ENCODE measurements at regions not wholly inside any gene's neighbourhood (a gene's known extent, or its start where the extent isn't known, plus 50 kb on each side); places are given as distances from the start of the nearest gene placed in this dataset.

DNA sequence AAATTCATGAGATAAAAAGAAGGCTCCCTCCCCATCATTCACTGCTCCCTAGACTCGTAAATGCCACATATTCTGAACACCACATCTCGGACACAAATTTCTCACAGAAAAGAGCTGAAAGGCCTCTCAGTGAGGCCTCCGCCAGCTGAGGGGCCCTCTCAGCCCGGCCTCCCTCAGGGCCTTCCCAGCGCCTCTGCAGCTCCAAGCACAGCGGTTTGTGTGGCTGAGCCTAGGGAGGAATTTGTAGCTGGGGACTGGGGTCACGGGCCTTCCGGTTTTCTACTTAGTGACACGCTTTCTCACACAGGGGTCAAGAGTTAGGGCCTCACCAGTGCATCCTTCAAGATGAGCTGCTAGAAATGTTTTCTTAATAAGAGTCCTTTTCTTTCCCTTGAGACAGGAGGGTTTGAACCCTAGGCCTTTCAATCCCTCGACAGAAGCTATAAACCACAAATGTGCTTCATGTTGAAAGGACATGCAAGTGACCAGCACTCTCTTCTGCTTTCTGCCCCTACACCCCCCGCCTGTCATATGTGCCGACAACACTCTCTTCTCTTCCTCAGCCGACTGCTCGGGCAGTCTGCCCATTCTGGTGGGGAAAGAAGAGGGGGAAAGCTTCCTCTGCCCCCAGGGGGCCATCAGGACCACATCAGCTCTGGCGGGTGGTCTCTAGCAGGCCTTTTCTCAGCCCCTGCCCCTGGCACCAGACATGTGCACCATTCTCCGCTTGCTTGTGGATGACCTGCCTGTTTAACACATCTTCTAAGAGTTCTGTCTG, 104.9 kb downstream of the CHIC2 start:
- H3K9me3 Mint-ChIP-seq (ENCODE audit: unreplicated experiment): no peaks in the 10 kb centered on the region
- H3K27me3 Mint-ChIP-seq (ENCODE audit: unreplicated experiment): no peaks in the 10 kb centered on the region
- no peak overlapping the region for H3K27ac Mint-ChIP-seq (ENCODE audit: unreplicated experiment)
- no peaks in the 10 kb centered on the region for H3K36me3 Mint-ChIP-seq (ENCODE audit: unreplicated experiment)
- TF ChIP-seq CTCF (IDR thresholded peaks at IDR 0.05; ENCODE audit: partially characterized antibody, unreplicated experiment): no peak
- no peak for DNase-seq
- H3K4me1 Mint-ChIP-seq (ENCODE audit: low read depth, unreplicated experiment): peaks cover 3% of the 10 kb centered on the region
- no peak overlapping the region for H3K4me3 Mint-ChIP-seq (ENCODE audit: unreplicated experiment)

GRCh38 chr4:53956454-53956853, 108.0 kb downstream of the CHIC2 start:
- Mint-ChIP-seq H3K9me3 (ENCODE audit: unreplicated experiment) (no peaks in the 10 kb centered on the region), H3K4me1 (ENCODE audit: low read depth, unreplicated experiment) (no peaks in the 10 kb centered on the region), H3K36me3 (ENCODE audit: unreplicated experiment) (no peaks in the 10 kb centered on the region), H3K27me3 (ENCODE audit: unreplicated experiment) (no peaks in the 10 kb centered on the region), H3K4me3 (ENCODE audit: unreplicated experiment) (no peak overlapping the region), H3K27ac (ENCODE audit: unreplicated experiment) (no peak overlapping the region)
- no peak for TF ChIP-seq CTCF (IDR thresholded peaks at IDR 0.05; ENCODE audit: partially characterized antibody, unreplicated experiment)
- no peak for DNase-seq

GRCh38 chr4:53956053-53956452, 108.4 kb downstream of the CHIC2 start:
- TF ChIP-seq CTCF (IDR thresholded peaks at IDR 0.05; ENCODE audit: partially characterized antibody, unreplicated experiment): no peak
- no peak for DNase-seq
- no peaks in the 10 kb centered on the region for H3K36me3 Mint-ChIP-seq (ENCODE audit: unreplicated experiment)
- no peaks in the 10 kb centered on the region for H3K4me1 Mint-ChIP-seq (ENCODE audit: low read depth, unreplicated experiment)
- no peak overlapping the region for H3K4me3 Mint-ChIP-seq (ENCODE audit: unreplicated experiment)
- H3K27ac Mint-ChIP-seq (ENCODE audit: unreplicated experiment): no peak overlapping the region
- H3K27me3 Mint-ChIP-seq (ENCODE audit: unreplicated experiment): no peaks in the 10 kb centered on the region
- no peaks in the 10 kb centered on the region for H3K9me3 Mint-ChIP-seq (ENCODE audit: unreplicated experiment)

GRCh38 chr4:53951414-53951813, 113.0 kb downstream of the CHIC2 start:
- no peak for DNase-seq
- Mint-ChIP-seq H3K4me3 (ENCODE audit: unreplicated experiment) (no peak overlapping the region), H3K4me1 (ENCODE audit: low read depth, unreplicated experiment) (no peaks in the 10 kb centered on the region), H3K36me3 (ENCODE audit: unreplicated experiment) (no peaks in the 10 kb centered on the region), H3K27ac (ENCODE audit: unreplicated experiment) (no peak overlapping the region), H3K27me3 (ENCODE audit: unreplicated experiment) (peaks cover 2% of the 10 kb centered on the region), H3K9me3 (ENCODE audit: unreplicated experiment) (no peaks in the 10 kb centered on the region)
- no peak for TF ChIP-seq CTCF (IDR thresholded peaks at IDR 0.05; ENCODE audit: partially characterized antibody, unreplicated experiment)

- DNase-seq: no peak
- TF ChIP-seq CTCF (IDR thresholded peaks at IDR 0.05; ENCODE audit: partially characterized antibody, unreplicated experiment): no peak
- Mint-ChIP-seq H3K9me3 (ENCODE audit: unreplicated experiment) (peaks cover 1% of the 10 kb centered on the region), H3K4me3 (ENCODE audit: unreplicated experiment) (no peak overlapping the region), H3K36me3 (ENCODE audit: unreplicated experiment) (no peaks in the 10 kb centered on the region), H3K4me1 (ENCODE audit: low read depth, unreplicated experiment) (no peaks in the 10 kb centered on the region), H3K27me3 (ENCODE audit: unreplicated experiment) (peaks cover 2% of the 10 kb centered on the region), H3K27ac (ENCODE audit: unreplicated experiment) (no peak overlapping the region)
These were observed 120.9 kb downstream of the CHIC2 start for GRCh38 chr4:53943345-53944085.
